ENCODE measurements at regions not wholly inside any gene's neighbourhood (a gene's known extent, or its start where the extent isn't known, plus 50 kb on each side); places are given as distances from the start of the nearest gene placed in this dataset.

DNA sequence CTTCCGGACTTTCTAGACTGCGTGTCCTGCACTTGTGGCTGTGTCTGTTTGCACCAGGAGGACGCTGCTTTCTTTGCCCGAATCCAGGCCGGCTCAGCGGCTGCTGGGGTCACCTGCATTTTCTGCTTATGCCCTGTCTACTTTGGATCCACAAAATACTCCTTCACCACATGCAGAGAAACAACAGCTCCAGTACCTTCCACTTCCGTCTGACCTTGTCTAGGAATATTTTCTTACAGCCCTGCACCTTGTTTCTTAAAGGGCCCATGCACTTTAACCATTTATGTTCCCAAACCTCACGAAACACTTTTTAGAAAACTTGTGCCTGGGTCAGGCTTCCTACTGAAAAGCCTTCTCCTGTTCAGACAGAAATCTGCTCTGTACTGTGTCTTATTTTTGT is 129.4 kb upstream of the NCK2 start:
- TF ChIP-seq, protein P1, sequence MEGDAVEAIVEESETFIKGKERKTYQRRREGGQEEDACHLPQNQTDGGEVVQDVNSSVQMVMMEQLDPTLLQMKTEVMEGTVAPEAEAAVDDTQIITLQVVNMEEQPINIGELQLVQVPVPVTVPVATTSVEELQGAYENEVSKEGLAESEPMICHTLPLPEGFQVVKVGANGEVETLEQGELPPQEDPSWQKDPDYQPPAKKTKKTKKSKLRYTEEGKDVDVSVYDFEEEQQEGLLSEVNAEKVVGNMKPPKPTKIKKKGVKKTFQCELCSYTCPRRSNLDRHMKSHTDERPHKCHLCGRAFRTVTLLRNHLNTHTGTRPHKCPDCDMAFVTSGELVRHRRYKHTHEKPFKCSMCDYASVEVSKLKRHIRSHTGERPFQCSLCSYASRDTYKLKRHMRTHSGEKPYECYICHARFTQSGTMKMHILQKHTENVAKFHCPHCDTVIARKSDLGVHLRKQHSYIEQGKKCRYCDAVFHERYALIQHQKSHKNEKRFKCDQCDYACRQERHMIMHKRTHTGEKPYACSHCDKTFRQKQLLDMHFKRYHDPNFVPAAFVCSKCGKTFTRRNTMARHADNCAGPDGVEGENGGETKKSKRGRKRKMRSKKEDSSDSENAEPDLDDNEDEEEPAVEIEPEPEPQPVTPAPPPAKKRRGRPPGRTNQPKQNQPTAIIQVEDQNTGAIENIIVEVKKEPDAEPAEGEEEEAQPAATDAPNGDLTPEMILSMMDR (conservative IDR thresholded peaks at IDR 0.05; ENCODE audit: low read depth, low read length), result no peak
- no peak for TF ChIP-seq EZH2 (IDR thresholded peaks at IDR 0.05; ENCODE audit: low read length, unreplicated experiment)
- no peak for TF ChIP-seq EZH2phosphoT487 (IDR thresholded peaks at IDR 0.05; ENCODE audit: borderline replicate concordance, low read length)

Measured in PC-3 (cell line).